IMR-90 (cell line): ENCODE measurements at regions not wholly inside any gene's neighbourhood (a gene's known extent, or its start where the extent isn't known, plus 50 kb on each side); places are given as distances from the start of the nearest gene placed in this dataset.

ENCODE experiments used
- ATAC-seq: fragments of 200-7000 bp; cut with Tn5 transposase; 2 replicates; pipeline ENCODE4 v1.9.1; 2020; ENCODE audit warnings: low read depth, mild to moderate bottlenecking, moderate library complexity
- BruUV-seq: library from RNA; stranded (reverse); fragments of 400-500 nt; replicated peaks from 2 replicates; lab custom pipeline; 2021; lab: Mats Ljungman, UMichigan
- CTCF ChIA-PET: fragments of 300-600 bp; formaldehyde crosslinking; extraction: SDS; loops from one replicate; lab custom pipeline; 2021; ENCODE audit warnings: antibody characterized with exemption; lab: Yijun Ruan, JAX
- POLR2A ChIA-PET: fragments of 300-600 bp; sonication (Branson Sonifier 250); formaldehyde crosslinking; loops from one replicate; lab custom pipeline; 2022; ENCODE audit warnings: antibody characterized with exemption; ENCODE audit not compliant: unreplicated experiment; lab: Charles Lee
- DNase-seq: peaks from one replicate; pipeline ENCODE4 v3.0.0; 2013
- H2AFZ ChIP-seq: replicated peaks from 2 replicates; pipeline ENCODE3; 2013; ENCODE audit warnings: low read length, mild to moderate bottlenecking; ENCODE audit not compliant: poor library complexity
- H2AK5ac ChIP-seq: 2 replicates; pipeline ENCODE4 v1.6.1; 2013; ENCODE audit warnings: low read depth, low read length, inconsistent platforms
- H2AK9ac ChIP-seq: replicated peaks from 2 replicates; pipeline ENCODE3; 2013; ENCODE audit warnings: mild to moderate bottlenecking, low read depth, low read length, moderate library complexity; ENCODE audit not compliant: poor library complexity
- H2BK120ac ChIP-seq: 2 replicates; pipeline ENCODE4 v1.6.1; 2013; ENCODE audit warnings: low read depth, low read length, inconsistent platforms
- H2BK15ac ChIP-seq: 3 replicates; pipeline ENCODE4 v1.6.1; 2013; ENCODE audit warnings: low read depth, low read length, inconsistent platforms
- H2BK20ac ChIP-seq: 2 replicates; pipeline ENCODE4 v1.6.1; 2013; ENCODE audit warnings: low read depth, mild to moderate bottlenecking, inconsistent platforms, low read length, moderate library complexity
- H2BK5ac ChIP-seq: 2 replicates; pipeline ENCODE4 v1.6.1; 2013; ENCODE audit warnings: mild to moderate bottlenecking, low read depth, low read length, inconsistent platforms; ENCODE audit not compliant: poor library complexity, severe bottlenecking
- H3K14ac ChIP-seq: replicated peaks from 2 replicates; pipeline ENCODE4 v1.6.1; 2013; ENCODE audit warnings: low read depth, low read length, inconsistent platforms
- H3K18ac ChIP-seq: 2 replicates; pipeline ENCODE4 v1.6.1; 2013; ENCODE audit warnings: low read depth, low read length, control low read depth
- H3K23ac ChIP-seq: 2 replicates; pipeline ENCODE4 v1.6.1; 2013; ENCODE audit warnings: low read depth, low read length, inconsistent platforms
- H3K27ac ChIP-seq: 2 replicates; pipeline ENCODE4 v1.5.1; 2013; ENCODE audit warnings: mild to moderate bottlenecking, control low read depth, low read length; ENCODE audit not compliant: insufficient read depth
- H3K27me3 ChIP-seq: 2 replicates; pipeline ENCODE4 v1.6.1; 2013; ENCODE audit warnings: low read length; ENCODE audit not compliant: control insufficient read depth, insufficient read depth
- H3K36me3 ChIP-seq: 2 replicates; pipeline ENCODE4 v1.6.1; 2013; ENCODE audit warnings: low read length, mixed read lengths; ENCODE audit not compliant: control insufficient read depth, insufficient read depth
- H3K4ac ChIP-seq: 2 replicates; pipeline ENCODE4 v1.6.1; 2013; ENCODE audit warnings: low read depth, low read length, inconsistent platforms
- H3K4me1 ChIP-seq: 2 replicates; pipeline ENCODE4 v1.6.1; 2013; ENCODE audit warnings: low read length, mixed read lengths; ENCODE audit not compliant: control insufficient read depth, insufficient read depth
- H3K4me2 ChIP-seq: 2 replicates; pipeline ENCODE4 v1.6.1; 2013; ENCODE audit warnings: low read depth, mild to moderate bottlenecking, control low read depth, low read length, moderate library complexity
- H3K4me3 ChIP-seq: 2 replicates; pipeline ENCODE4 v1.5.1; 2013; ENCODE audit warnings: low read depth, mild to moderate bottlenecking, control low read depth, low read length, moderate library complexity; ENCODE audit not compliant: insufficient read depth
- H3K56ac ChIP-seq: 2 replicates; pipeline ENCODE4 v1.6.1; 2013; ENCODE audit warnings: low read length, inconsistent platforms; ENCODE audit not compliant: insufficient read depth; ENCODE audit errors: extremely low read depth
- H3K79me1 ChIP-seq, 2 experiments: 2 replicates each; pipeline ENCODE4 v1.6.1; 2013; ENCODE audit warnings: low read length in 2 of 2, inconsistent platforms in 1 of 2, low read depth in 1 of 2
- H3K9ac ChIP-seq: 2 replicates; pipeline ENCODE4 v1.6.1; 2013; ENCODE audit warnings: low read depth, low read length, control low read depth
- H3K9me1 ChIP-seq: 2 replicates; pipeline ENCODE4 v1.6.1; 2013; ENCODE audit warnings: low read length, inconsistent platforms; ENCODE audit not compliant: insufficient read depth
- H3K9me3 ChIP-seq: 2 replicates; pipeline ENCODE4 v1.6.1; 2013; ENCODE audit warnings: low read length; ENCODE audit not compliant: control insufficient read depth, insufficient read depth
- H4K20me1 ChIP-seq: 2 replicates; pipeline ENCODE4 v1.6.1; 2013; ENCODE audit warnings: low read length, inconsistent platforms; ENCODE audit not compliant: insufficient read depth
- H4K5ac ChIP-seq: 2 replicates; pipeline ENCODE4 v1.6.1; 2013; ENCODE audit warnings: mild to moderate bottlenecking, low read depth, low read length, control low read depth
- H4K8ac ChIP-seq, 2 experiments: 2 replicates each; pipeline ENCODE4 v1.6.1; 2013; ENCODE audit warnings: low read depth in 2 of 2, low read length in 2 of 2, control low read depth in 1 of 2, inconsistent platforms in 1 of 2
- H4K91ac ChIP-seq: 2 replicates; pipeline ENCODE4 v1.6.1; 2013; ENCODE audit warnings: low read depth, low read length, inconsistent platforms; ENCODE audit not compliant: insufficient read depth
- BHLHE40 ChIP-seq: fragments of 150-350 bp; IDR thresholded peaks from 2 replicates; pipeline ENCODE4 v1.6.1; 2016; ENCODE audit warnings: mild to moderate bottlenecking, low read depth, low read length
- CTCF ChIP-seq: conservative IDR thresholded peaks from 2 replicates; pipeline ENCODE4 v1.5.1; 2012; ENCODE audit warnings: mild to moderate bottlenecking, low read depth, low read length, improper control_type of control experiment
- POLR2A ChIP-seq: IDR thresholded peaks from 2 replicates; pipeline ENCODE4 v1.6.1; 2012; ENCODE audit warnings: mild to moderate bottlenecking, low read depth, low read length
- RFX5 ChIP-seq: IDR thresholded peaks from 2 replicates; pipeline ENCODE4 v1.8.0; 2012; ENCODE audit warnings: low read depth, mild to moderate bottlenecking, low read length, moderate library complexity
- SMC3 ChIP-seq: fragments of 150-350 bp; IDR thresholded peaks from 2 replicates; pipeline ENCODE4 v1.6.1; 2016; ENCODE audit warnings: low read depth, mild to moderate bottlenecking, antibody characterized with exemption, low read length, moderate library complexity
- WGBS, 2 experiments: methylation state at CpG; one replicate each; pipeline versions ENCODE4 v1.1.5 to v1.1.7; 2013; ENCODE audit warnings: missing lambda C conversion rate in 2 of 2; ENCODE audit not compliant: insufficient read length in 1 of 2; ENCODE audit errors: extremely low coverage in 2 of 2; 5-methylcytosine and 5-hydroxymethylcytosine counted together
- dilution Hi-C: fragments of 300-500 bp; cut with HindIII; formaldehyde crosslinking; loops from one replicate; pipeline ENCODE4 v1.14.3; 2018; ENCODE audit warnings: low sequenced_read_pairs; ENCODE audit not compliant: unreplicated experiment
- in situ Hi-C: fragments of 300-500 bp; cut with MboI; formaldehyde crosslinking; loops from 3 replicates; pipeline ENCODE4 v1.14.3; 2019; ENCODE audit warnings: low sequenced_read_pairs, inconsistent platforms, mixed read lengths
- intact Hi-C: fragments of 100-400 bp; cut with micrococcal nuclease; formaldehyde crosslinking; loops from 2 replicates; pipeline ENCODE4 v1.10.0; 2022

- in situ Hi-C loops = no loop called here
- Histone ChIP-seq H3K4me1 (peaks cover 27% of the 10 kb centered on the region), H3K56ac (no peak overlapping the region), H4K20me1 (peaks cover 5% of the 10 kb centered on the region; the same call in 1 of the 2 replicates), H2BK5ac (no peak overlapping the region), H3K36me3 (no peaks in the 10 kb centered on the region), H3K23ac (no peak overlapping the region), H3K9ac (no peak overlapping the region), H2AK9ac (peak overlapping the region; percentile 26), H2BK20ac (peak overlapping the region; percentile 93), H3K4me2 (no peak overlapping the region), H2AK5ac (peak overlapping the region; percentile 82), H4K5ac (no peak overlapping the region), H3K27me3 (no peaks in the 10 kb centered on the region; the same call in 1 of the 2 replicates), H3K4ac (peak overlapping the region; percentile 89), H2AFZ (no peak overlapping the region), H3K27ac (no peak overlapping the region), H3K9me1 (peaks cover 27% of the 10 kb centered on the region), H2BK15ac (peak overlapping the region; percentile 96; the same call in 2 of the 3 replicates), H4K8ac (no peak overlapping the region), H3K9me3 (no peaks in the 10 kb centered on the region), H4K91ac (0 out of 2 replicates have a peak overlapping the region, but pooled peaks have one; percentile 96), H3K14ac (peak overlapping the region; percentile 31), H2BK120ac (peak overlapping the region; percentile 95), H3K4me3 (no peak overlapping the region), H3K79me1 (peaks cover 0 to 4% of the 10 kb centered on the region in 2 experiments; a peak in 1 of 4 replicates), H3K18ac (no peak overlapping the region)
- CTCF ChIA-PET = interaction anchor here (1.4 to 1.8 kb wide), 2 partner anchors 13 to 57 kb away, joined by 3 to 4 read pairs; no protein-coding TSS in a partner anchor
- dilution Hi-C loops = no loop called here
- no peak for DNase-seq
- POLR2A ChIA-PET = no interaction called here
- ATAC-seq = no peak
- intact Hi-C loops = loop anchor here (5.0 kb wide), 1 partner anchor 45 kb away; no protein-coding TSS in a partner anchor
- TF ChIP-seq BHLHE40 (no peak), POLR2A (no peak), SMC3 (no peak), RFX5 (no peak), CTCF (no peak)
- no TSS peak for BruUV-seq
- WGBS, 2 experiments = 71% methylated on average over 3 of the region's 8 CpGs; no CpG with 5 or more reads in 1 of the 2 experiments
These were observed 75.8 kb upstream of the BCAR3 start for GRCh38 chr1:93757256-93758036.
